Stimulated activated CD4-positive, alpha-beta T cell treated with anti-CD3 and anti-CD28 coated beads, Interleukin-4, amount 100 ng/mL, for 24 hours (primary cell): ENCODE measurements at regions not wholly inside any gene's neighbourhood (a gene's known extent, or its start where the extent isn't known, plus 50 kb on each side); places are given as distances from the start of the nearest gene placed in this dataset.

Experiments used
- DNase-seq: peaks from one replicate; pipeline ENCODE4 v3.0.0-alpha.2; 2020

GRCh38 chr10:131638049-131638879 is 262.5 kb upstream of the PPP2R2D start:
- no peak for DNase-seq

GRCh38 chr10:131638880-131639278 is 261.9 kb upstream of the PPP2R2D start:
- no peak for DNase-seq

GRCh38 chr10:131640045-131640644 is 260.7 kb upstream of the PPP2R2D start:
- no peak for DNase-seq

- no peak for DNase-seq
These were observed 259.6 kb upstream of the PPP2R2D start for GRCh38 chr10:131641231-131641630.

GRCh38 chr10:131641898-131642297 is 258.9 kb upstream of the PPP2R2D start:
- DNase-seq = no peak

- no peak for DNase-seq
These were observed 257.8 kb upstream of the PPP2R2D start for GRCh38 chr10:131642966-131643365.

- no peak for DNase-seq
These were observed 256.5 kb upstream of the PPP2R2D start for GRCh38 chr10:131644289-131644688.

- DNase-seq = no peak
These were observed 255.7 kb upstream of the PPP2R2D start for GRCh38 chr10:131644864-131645658.

- DNase-seq = no peak
These were observed 255.1 kb upstream of the PPP2R2D start for GRCh38 chr10:131645756-131646155.

- no peak for DNase-seq
These were observed 254.0 kb upstream of the PPP2R2D start for GRCh38 chr10:131646551-131647525.

- DNase-seq = no peak
These were observed 253.0 kb upstream of the PPP2R2D start for GRCh38 chr10:131647789-131648188.

GRCh38 chr10:131648386-131649020 is 252.3 kb upstream of the PPP2R2D start:
- no peak for DNase-seq

- no peak for DNase-seq
These were observed 251.2 kb upstream of the PPP2R2D start for GRCh38 chr10:131649617-131650016.

- DNase-seq = no peak
These were observed 250.6 kb upstream of the PPP2R2D start for GRCh38 chr10:131650169-131650705.

- no peak for DNase-seq
These were observed 249.8 kb upstream of the PPP2R2D start for GRCh38 chr10:131650771-131651673.

GRCh38 chr10:131651674-131652437 is 249.0 kb upstream of the PPP2R2D start:
- DNase-seq = no peak

GRCh38 chr10:131652438-131653139 is 248.2 kb upstream of the PPP2R2D start:
- no peak for DNase-seq

GRCh38 chr10:131653140-131653539 is 247.7 kb upstream of the PPP2R2D start:
- no peak for DNase-seq
